Right lobe of liver (tissue), 4 donors: ENCODE measurements at regions not wholly inside any gene's neighbourhood (a gene's known extent, or its start where the extent isn't known, plus 50 kb on each side); places are given as distances from the start of the nearest gene placed in this dataset.

ENCODE experiments used
- CTCF ChIP-seq, 4 donors: fragments of 200-600 bp in 3 of 4; fragments of 450-650 bp in 1 of 4; IDR thresholded peaks; one replicate each; pipeline versions ENCODE4 v1.5.1 to v1.8.0; 2016 to 2022; ENCODE audit warnings: antibody characterized with exemption in 4 of 4, mild to moderate bottlenecking in 2 of 4
- POLR2A ChIP-seq: fragments of 450-650 bp; IDR thresholded peaks from one replicate; pipeline ENCODE4 v1.6.1; 2017; ENCODE audit warnings: antibody characterized with exemption, mild to moderate bottlenecking
- donor health status: DM: no; HTN: no; CAD: no.
- donor health status: DM: no; HTN: no; CAD: no.
- donor health status: DM: no; HTN: yes; CAD: no.

- TF ChIP-seq POLR2A (no peak), CTCF (IDR thresholded peaks at IDR 0.05) (no peak)
These were observed 146.9 kb upstream of the SEMA6D start for GRCh38 chr15:47570451-47570850.
